ENCODE measurements at regions not wholly inside any gene's neighbourhood (a gene's known extent, or its start where the extent isn't known, plus 50 kb on each side); places are given as distances from the start of the nearest gene placed in this dataset.

GRCh38 chr6:138550346-138550767 is 51.1 kb upstream of the NHSL1 start:
- no peak for DNase-seq (ENCODE audit: low spot score)

GRCh38 chr6:138554146-138554545 is 54.9 kb upstream of the NHSL1 start:
- no peak for DNase-seq (ENCODE audit: low spot score)

- DNase-seq (ENCODE audit: low spot score) = no peak
Measured at GRCh38 chr6:138555421-138555988, 56.2 kb upstream of the NHSL1 start.

- DNase-seq (ENCODE audit: low spot score) = no peak
Measured at GRCh38 chr6:138557147-138557546, 57.9 kb upstream of the NHSL1 start.

- no peak for DNase-seq (ENCODE audit: low spot score)
Measured at GRCh38 chr6:138559143-138559542, 59.8 kb upstream of the NHSL1 start.

- no peak for DNase-seq (ENCODE audit: low spot score)
Measured at GRCh38 chr6:138560130-138560860, 61.0 kb upstream of the NHSL1 start.

GRCh38 chr6:138562691-138563090 is 63.4 kb upstream of the NHSL1 start:
- no peak for DNase-seq (ENCODE audit: low spot score)

GRCh38 chr6:138563231-138563630 is 63.9 kb upstream of the NHSL1 start:
- DNase-seq (ENCODE audit: low spot score) = no peak

- no peak for DNase-seq (ENCODE audit: low spot score)
Measured at GRCh38 chr6:138563650-138564049, 64.4 kb upstream of the NHSL1 start.

GRCh38 chr6:138564170-138564721 is 65.0 kb upstream of the NHSL1 start:
- no peak for DNase-seq (ENCODE audit: low spot score)

GRCh38 chr6:138567052-138567451 is 67.8 kb upstream of the NHSL1 start:
- no peak for DNase-seq (ENCODE audit: low spot score)

- no peak for DNase-seq (ENCODE audit: low spot score)
Measured at GRCh38 chr6:138568997-138569396, 69.7 kb upstream of the NHSL1 start.

- DNase-seq (ENCODE audit: low spot score) = no peak
Measured at GRCh38 chr6:138569554-138569953, 70.3 kb upstream of the NHSL1 start.

GRCh38 chr6:138569970-138570724 is 70.9 kb upstream of the NHSL1 start:
- DNase-seq (ENCODE audit: low spot score) = no peak

GRCh38 chr6:138570725-138571029 is 71.4 kb upstream of the NHSL1 start:
- no peak for DNase-seq (ENCODE audit: low spot score)

- DNase-seq (ENCODE audit: low spot score) = no peak
Measured at GRCh38 chr6:138571181-138571580, 71.9 kb upstream of the NHSL1 start.

GRCh38 chr6:138571585-138572166 is 72.4 kb upstream of the NHSL1 start:
- no peak for DNase-seq (ENCODE audit: low spot score)

- no peak for DNase-seq (ENCODE audit: low spot score)
Measured at GRCh38 chr6:138572167-138572875, 73.0 kb upstream of the NHSL1 start.

GRCh38 chr6:138572885-138573284 is 73.6 kb upstream of the NHSL1 start:
- DNase-seq (ENCODE audit: low spot score) = no peak

- DNase-seq (ENCODE audit: low spot score) = no peak
Measured at GRCh38 chr6:138575257-138575656, 76.0 kb upstream of the NHSL1 start.

- no peak for DNase-seq (ENCODE audit: low spot score)
Measured at GRCh38 chr6:138576313-138576712, 77.0 kb upstream of the NHSL1 start.
